Astrocyte (in vitro differentiated cells and primary cell): ENCODE measurements at regions not wholly inside any gene's neighbourhood (a gene's known extent, or its start where the extent isn't known, plus 50 kb on each side); places are given as distances from the start of the nearest gene placed in this dataset.

Source experiments
- DNase-seq: peaks from one replicate; pipeline ENCODE4 v3.0.0-alpha.2; 2010; ENCODE audit warnings: low read depth
- FAIRE-seq: peaks from 2 replicates; lab custom pipeline; 2011; peaks lifted over from hg19 to GRCh38; lab: Jason Lieb, UNC
- H2AFZ ChIP-seq: 2 replicates; pipeline ENCODE4 v1.6.0; 2012; ENCODE audit warnings: low read depth, low read length, inconsistent platforms
- H3K27ac ChIP-seq: 2 replicates; pipeline ENCODE4 v1.5.1; 2011; ENCODE audit warnings: low read depth, low read length, inconsistent platforms
- H3K27me3 ChIP-seq: 2 replicates; pipeline ENCODE4 v1.6.0; 2011; ENCODE audit warnings: low read length, inconsistent platforms; ENCODE audit not compliant: insufficient read depth
- H3K36me3 ChIP-seq: 2 replicates; pipeline ENCODE4 v1.5.1; 2011; ENCODE audit warnings: low read length, inconsistent platforms; ENCODE audit not compliant: insufficient read depth
- H3K4me1 ChIP-seq: 2 replicates; pipeline ENCODE4 v1.5.1; 2011; ENCODE audit warnings: low read length, inconsistent platforms; ENCODE audit not compliant: insufficient read depth
- H3K4me2 ChIP-seq: 2 replicates; pipeline ENCODE4 v1.6.0; 2012; ENCODE audit warnings: low read length, inconsistent platforms
- H3K4me3 ChIP-seq: 2 replicates; pipeline ENCODE4 v1.5.1; 2011; ENCODE audit warnings: low read depth, mild to moderate bottlenecking, low read length, inconsistent platforms; ENCODE audit not compliant: insufficient read depth
- H3K79me2 ChIP-seq: 2 replicates; pipeline ENCODE4 v1.6.0; 2012; ENCODE audit warnings: mild to moderate bottlenecking, low read length, inconsistent platforms; ENCODE audit not compliant: insufficient read depth
- H3K9ac ChIP-seq: 2 replicates; pipeline ENCODE4 v1.6.0; 2012; ENCODE audit warnings: mild to moderate bottlenecking, low read length, inconsistent platforms
- H3K9me3 ChIP-seq: 2 replicates; pipeline ENCODE4 v1.5.1; 2012; ENCODE audit warnings: low read depth, mild to moderate bottlenecking, low read length, inconsistent platforms; ENCODE audit not compliant: insufficient read depth
- H4K20me1 ChIP-seq: 2 replicates; pipeline ENCODE4 v1.6.0; 2012; ENCODE audit warnings: low read length, inconsistent platforms; ENCODE audit not compliant: insufficient read depth
- H3K27ac Mint-ChIP-seq: one replicate; pipeline ENCODE4 v1.8.0; 2021; ENCODE audit warnings: mild to moderate bottlenecking, mixed read lengths; ENCODE audit not compliant: unreplicated experiment
- H3K27me3 Mint-ChIP-seq: one replicate; pipeline ENCODE4 v1.8.0; 2021; ENCODE audit warnings: low read depth, mixed read lengths; ENCODE audit not compliant: unreplicated experiment
- H3K36me3 Mint-ChIP-seq: one replicate; pipeline ENCODE4 v1.8.0; 2021; ENCODE audit warnings: low read depth, mixed read lengths; ENCODE audit not compliant: unreplicated experiment
- H3K4me1 Mint-ChIP-seq: one replicate; pipeline ENCODE4 v1.8.0; 2021; ENCODE audit warnings: low read depth, mixed read lengths; ENCODE audit not compliant: unreplicated experiment
- H3K4me3 Mint-ChIP-seq: one replicate; pipeline ENCODE4 v1.8.0; 2021; ENCODE audit warnings: mild to moderate bottlenecking, moderate library complexity, mixed read lengths; ENCODE audit not compliant: unreplicated experiment
- H3K9me3 Mint-ChIP-seq: one replicate; pipeline ENCODE4 v1.8.0; 2021; ENCODE audit warnings: mild to moderate bottlenecking, mixed read lengths; ENCODE audit not compliant: unreplicated experiment
- CTCF ChIP-seq: IDR thresholded peaks from 2 replicates; pipeline ENCODE4 v1.5.1; 2011; ENCODE audit warnings: low read depth, mild to moderate bottlenecking, inconsistent platforms, low read length, moderate library complexity; ENCODE audit not compliant: insufficient read depth
- EZH2 ChIP-seq: IDR thresholded peaks from 2 replicates; pipeline ENCODE4 v1.6.1; 2012; ENCODE audit warnings: mild to moderate bottlenecking, low read length, inconsistent platforms; ENCODE audit not compliant: insufficient read depth

GRCh38 chr2:199612509-199613130, 154.9 kb upstream of the SATB2 start:
- Mint-ChIP-seq H3K27me3 (peaks cover 6% of the 10 kb centered on the region), H3K4me3 (no peak overlapping the region), H3K9me3 (no peaks in the 10 kb centered on the region), H3K27ac (no peak overlapping the region), H3K4me1 (peaks cover 9% of the 10 kb centered on the region), H3K36me3 (no peaks in the 10 kb centered on the region)
- Histone ChIP-seq H3K9me3 (no peaks in the 10 kb centered on the region), H3K36me3 (no peaks in the 10 kb centered on the region), H3K4me1 (no peaks in the 10 kb centered on the region), H3K79me2 (no peaks in the 10 kb centered on the region), H3K27ac (no peak overlapping the region), H3K4me2 (no peak overlapping the region), H4K20me1 (no peaks in the 10 kb centered on the region), H3K27me3 (no peaks in the 10 kb centered on the region), H3K9ac (no peak overlapping the region), H3K4me3 (no peak overlapping the region), H2AFZ (no peak overlapping the region)
- DNase-seq: no peak
- no peak for TF ChIP-seq EZH2
- no peak for TF ChIP-seq CTCF
- no peak for FAIRE-seq

- H3K4me3 Mint-ChIP-seq: no peak overlapping the region
- no peaks in the 10 kb centered on the region for H3K79me2 ChIP-seq
- H3K27me3 ChIP-seq: no peaks in the 10 kb centered on the region
- TF ChIP-seq EZH2 (no peak), CTCF (no peak)
- FAIRE-seq (no peak), DNase-seq (no peak)
- no peak overlapping the region for H3K27ac ChIP-seq
- H3K36me3 Mint-ChIP-seq: no peaks in the 10 kb centered on the region
- no peaks in the 10 kb centered on the region for H3K36me3 ChIP-seq
- no peaks in the 10 kb centered on the region for H4K20me1 ChIP-seq
- H3K27ac Mint-ChIP-seq: no peak overlapping the region
- no peak overlapping the region for H3K4me2 ChIP-seq
- H3K27me3 Mint-ChIP-seq: peaks cover 4% of the 10 kb centered on the region
- H3K9ac ChIP-seq: no peak overlapping the region
- peaks cover 7% of the 10 kb centered on the region for H3K4me1 ChIP-seq
- no peak overlapping the region for H2AFZ ChIP-seq
- peaks cover 12% of the 10 kb centered on the region for H3K4me1 Mint-ChIP-seq
- no peak overlapping the region for H3K4me3 ChIP-seq
- H3K9me3 Mint-ChIP-seq: no peaks in the 10 kb centered on the region
- H3K9me3 ChIP-seq: no peaks in the 10 kb centered on the region
Observed at GRCh38 chr2:199607914-199608313, 150.2 kb upstream of the SATB2 start.

- H3K4me3 ChIP-seq: no peak overlapping the region
- no peaks in the 10 kb centered on the region for H4K20me1 ChIP-seq
- no peaks in the 10 kb centered on the region for H3K27me3 ChIP-seq
- peaks cover 5% of the 10 kb centered on the region for H3K4me1 Mint-ChIP-seq
- no peak overlapping the region for H3K27ac ChIP-seq
- H3K36me3 ChIP-seq: no peaks in the 10 kb centered on the region
- H3K79me2 ChIP-seq: no peaks in the 10 kb centered on the region
- TF ChIP-seq CTCF (peak; percentile 24), EZH2 (no peak)
- H3K9me3 Mint-ChIP-seq: no peaks in the 10 kb centered on the region
- no peaks in the 10 kb centered on the region for H3K9me3 ChIP-seq
- H3K4me3 Mint-ChIP-seq: no peak overlapping the region
- no peak overlapping the region for H3K9ac ChIP-seq
- H3K4me1 ChIP-seq: peaks cover 7% of the 10 kb centered on the region
- H3K36me3 Mint-ChIP-seq: no peaks in the 10 kb centered on the region
- H3K4me2 ChIP-seq: no peak overlapping the region
- peaks cover 4% of the 10 kb centered on the region for H3K27me3 Mint-ChIP-seq
- FAIRE-seq: no peak
- DNase-seq: no peak
- no peak overlapping the region for H3K27ac Mint-ChIP-seq
- H2AFZ ChIP-seq: no peak overlapping the region
Observed at GRCh38 chr2:199606193-199606780, 148.5 kb upstream of the SATB2 start.
